ENCODE measurements at regions not wholly inside any gene's neighbourhood (a gene's known extent, or its start where the extent isn't known, plus 50 kb on each side); places are given as distances from the start of the nearest gene placed in this dataset.

DNA sequence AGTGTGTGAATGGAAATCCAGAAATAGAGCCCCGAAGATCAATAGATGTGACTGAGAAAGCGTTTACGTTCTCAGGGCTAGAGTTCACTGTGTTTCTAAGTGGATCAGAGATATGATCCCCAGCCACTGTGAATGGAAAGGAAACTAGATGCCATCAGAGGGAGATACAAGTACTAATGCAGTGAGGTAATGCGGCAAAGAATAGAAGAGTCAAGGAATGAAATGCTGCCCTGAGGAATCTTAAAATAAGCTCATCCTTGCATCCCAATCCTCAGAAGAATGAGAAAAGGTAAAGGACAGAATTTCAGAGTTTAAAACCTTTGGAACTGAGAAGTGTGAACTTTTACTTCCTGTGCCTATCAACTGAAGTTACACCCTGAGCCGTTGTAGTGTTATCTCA lies 165.5 kb upstream of the ESRRG start:
- TF ChIP-seq, protein P1, sequence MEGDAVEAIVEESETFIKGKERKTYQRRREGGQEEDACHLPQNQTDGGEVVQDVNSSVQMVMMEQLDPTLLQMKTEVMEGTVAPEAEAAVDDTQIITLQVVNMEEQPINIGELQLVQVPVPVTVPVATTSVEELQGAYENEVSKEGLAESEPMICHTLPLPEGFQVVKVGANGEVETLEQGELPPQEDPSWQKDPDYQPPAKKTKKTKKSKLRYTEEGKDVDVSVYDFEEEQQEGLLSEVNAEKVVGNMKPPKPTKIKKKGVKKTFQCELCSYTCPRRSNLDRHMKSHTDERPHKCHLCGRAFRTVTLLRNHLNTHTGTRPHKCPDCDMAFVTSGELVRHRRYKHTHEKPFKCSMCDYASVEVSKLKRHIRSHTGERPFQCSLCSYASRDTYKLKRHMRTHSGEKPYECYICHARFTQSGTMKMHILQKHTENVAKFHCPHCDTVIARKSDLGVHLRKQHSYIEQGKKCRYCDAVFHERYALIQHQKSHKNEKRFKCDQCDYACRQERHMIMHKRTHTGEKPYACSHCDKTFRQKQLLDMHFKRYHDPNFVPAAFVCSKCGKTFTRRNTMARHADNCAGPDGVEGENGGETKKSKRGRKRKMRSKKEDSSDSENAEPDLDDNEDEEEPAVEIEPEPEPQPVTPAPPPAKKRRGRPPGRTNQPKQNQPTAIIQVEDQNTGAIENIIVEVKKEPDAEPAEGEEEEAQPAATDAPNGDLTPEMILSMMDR (IDR thresholded peaks at IDR 0.05; ENCODE audit: low read depth, low read length, missing control alignments), result no peak
- no peak for DNase-seq (ENCODE audit: low read depth)
- H3K4me3 ChIP-seq (ENCODE audit: low read depth, low read length), result no peak overlapping the region

DNA sequence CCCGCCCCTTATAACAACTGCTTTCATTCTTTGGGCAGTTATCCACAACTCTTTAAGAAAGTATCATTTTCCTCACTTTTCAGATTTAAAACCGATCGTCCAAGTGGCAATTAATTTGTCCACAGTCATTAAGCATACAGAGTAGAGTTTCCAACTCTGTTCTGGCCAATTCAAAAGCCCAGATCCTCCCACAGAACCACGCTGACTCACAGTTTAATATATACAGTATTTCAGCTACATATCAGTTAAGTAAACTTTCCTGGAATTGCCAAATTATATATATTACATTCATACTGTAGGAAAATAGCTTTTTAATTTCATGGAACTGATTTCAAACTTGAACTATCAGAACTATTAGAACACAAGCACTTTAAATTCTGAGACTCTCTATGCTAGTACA lies 163.8 kb upstream of the ESRRG start:
- H3K4me3 ChIP-seq (ENCODE audit: low read depth, low read length), result no peak overlapping the region
- TF ChIP-seq, protein P1 (IDR thresholded peaks at IDR 0.05; ENCODE audit: low read depth, low read length, missing control alignments), result no peak
- no peak for DNase-seq (ENCODE audit: low read depth)

DNA sequence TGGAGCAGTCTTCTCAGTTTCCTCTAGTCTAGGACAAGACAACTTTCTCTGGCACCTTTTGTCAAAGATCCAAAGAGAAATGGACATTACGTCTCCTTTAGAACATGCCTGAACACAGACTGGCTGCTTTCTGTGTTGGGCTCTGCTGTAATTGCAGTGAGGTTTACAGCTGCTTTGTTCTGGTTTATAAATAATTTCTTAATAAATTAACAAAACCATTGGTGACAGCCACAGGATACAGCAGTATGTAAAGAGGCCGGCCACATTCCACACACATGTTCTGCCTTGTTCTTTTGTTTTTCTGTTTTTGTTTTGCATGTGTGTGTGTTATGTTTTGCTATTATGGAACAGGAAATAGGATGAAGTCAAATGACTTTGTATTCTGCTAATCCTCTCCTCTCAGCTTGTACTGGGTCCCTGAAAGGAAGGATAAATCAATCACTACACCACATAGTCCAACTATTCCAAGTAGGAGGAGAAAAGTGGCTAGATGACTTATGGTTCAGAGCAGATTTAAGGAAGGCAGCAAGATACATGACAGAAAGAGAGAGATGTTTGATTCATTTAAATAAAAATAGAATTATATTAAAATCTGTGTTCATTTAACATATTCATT lies 161.5 kb upstream of the ESRRG start:
- H3K4me3 ChIP-seq (ENCODE audit: low read depth, low read length), result no peak overlapping the region
- TF ChIP-seq, protein P1 (IDR thresholded peaks at IDR 0.05; ENCODE audit: low read depth, low read length, missing control alignments), result no peak
- DNase-seq (ENCODE audit: low read depth), result no peak

DNA sequence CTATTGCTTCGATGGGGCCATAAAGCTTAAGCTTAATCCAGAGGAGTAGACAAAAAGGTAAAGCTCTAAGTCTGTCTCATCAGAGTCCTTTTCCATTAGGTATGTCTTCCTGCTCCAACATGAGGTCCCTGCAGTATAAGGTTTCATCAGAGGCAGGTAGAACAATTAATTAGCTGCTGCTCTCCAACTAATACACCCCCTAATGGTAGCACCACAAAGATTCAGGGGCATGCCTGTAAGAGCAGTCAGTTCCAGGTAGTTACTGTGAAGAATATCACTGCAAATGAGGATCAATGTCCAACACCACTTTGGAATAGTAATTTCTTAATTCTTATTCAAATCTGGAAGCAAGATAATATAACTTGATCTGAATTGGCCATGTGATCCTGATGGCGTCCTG lies 160.3 kb upstream of the ESRRG start:
- TF ChIP-seq, protein P1 (IDR thresholded peaks at IDR 0.05; ENCODE audit: low read depth, low read length, missing control alignments), result no peak
- no peak overlapping the region for H3K4me3 ChIP-seq (ENCODE audit: low read depth, low read length)
- DNase-seq (ENCODE audit: low read depth), result no peak

DNA sequence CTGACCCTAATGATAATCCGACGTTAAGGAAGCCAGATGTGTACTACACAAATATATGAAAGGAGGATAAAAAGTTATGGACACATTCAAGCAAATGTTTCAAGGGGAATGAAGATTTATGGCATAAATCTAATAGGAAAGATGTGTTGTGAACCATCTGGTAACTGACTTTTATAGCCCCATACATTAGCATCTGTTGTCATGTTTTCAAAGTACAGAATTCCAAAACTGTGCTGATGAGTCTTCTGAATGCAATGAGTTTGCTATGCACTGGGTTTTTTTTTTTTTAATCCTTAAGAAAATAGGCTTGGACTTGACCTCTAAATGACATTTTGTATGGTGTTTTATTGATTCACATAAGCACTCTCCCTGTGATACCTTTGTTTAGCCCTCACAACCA lies 158.5 kb upstream of the ESRRG start:
- no peak for DNase-seq (ENCODE audit: low read depth)
- H3K4me3 ChIP-seq (ENCODE audit: low read depth, low read length), result no peak overlapping the region
- TF ChIP-seq, protein P1 (IDR thresholded peaks at IDR 0.05; ENCODE audit: low read depth, low read length, missing control alignments), result no peak

DNA sequence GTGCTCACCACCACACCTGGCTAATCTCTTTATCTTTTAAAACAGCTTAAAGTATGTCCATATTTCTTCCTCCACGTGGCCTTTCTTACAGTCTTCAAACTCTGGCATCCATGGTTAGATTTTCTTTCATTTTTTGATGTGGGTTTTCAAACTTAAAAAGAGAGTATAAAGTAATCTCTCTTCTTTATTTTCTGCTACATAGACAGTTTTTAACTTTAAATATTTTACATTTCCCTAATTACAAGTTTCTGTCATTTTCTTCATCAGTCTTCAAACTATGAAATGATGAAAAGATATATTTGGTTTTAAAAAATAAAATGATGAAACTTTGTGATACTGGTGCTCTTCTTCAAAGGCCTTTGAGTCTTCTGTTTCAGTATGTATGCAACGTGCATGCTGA lies 143.5 kb upstream of the ESRRG start:
- H3K4me3 ChIP-seq (ENCODE audit: low read depth, low read length), result no peak overlapping the region
- DNase-seq (ENCODE audit: low read depth), result no peak
- TF ChIP-seq, protein P1 (IDR thresholded peaks at IDR 0.05; ENCODE audit: low read depth, low read length, missing control alignments), result no peak

DNA sequence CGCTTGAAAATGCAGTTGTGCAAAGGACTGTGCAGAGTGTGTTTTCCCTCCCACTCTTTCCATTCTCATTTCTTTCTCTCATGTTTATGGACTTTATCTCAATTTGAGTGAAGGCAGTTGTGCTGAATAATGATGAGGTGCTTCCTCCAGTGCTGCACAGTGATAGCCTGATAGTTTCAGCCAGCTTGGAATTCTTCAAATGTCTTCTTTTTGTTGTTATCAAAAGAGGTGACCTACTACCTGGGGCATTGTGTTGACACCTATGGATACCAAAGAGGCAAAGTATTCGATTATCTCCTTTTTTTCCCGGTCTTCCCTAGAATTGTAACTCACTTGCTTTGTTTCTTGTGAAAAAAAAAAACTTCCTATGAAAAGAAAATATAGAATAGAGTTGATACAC lies 132.6 kb upstream of the ESRRG start:
- no peak overlapping the region for H3K4me3 ChIP-seq (ENCODE audit: low read depth, low read length)
- TF ChIP-seq, protein P1 (IDR thresholded peaks at IDR 0.05; ENCODE audit: low read depth, low read length, missing control alignments), result no peak
- no peak for DNase-seq (ENCODE audit: low read depth)

Measured in GM12864 (cell line).